Left lobe of liver (tissue), 2 donors: ENCODE measurements at regions not wholly inside any gene's neighbourhood (a gene's known extent, or its start where the extent isn't known, plus 50 kb on each side); places are given as distances from the start of the nearest gene placed in this dataset.
"Not testable (repeated sequence)": the region's sequence is repeated elsewhere in the genome, so short reads cannot be mapped to it uniquely, and the experiment has no call there.

Experiments used
- ATAC-seq: fragments of 200-7000 bp; cut with Tn5 transposase; one replicate; pipeline ENCODE4 v1.9.1; 2020; ENCODE audit warnings: mild to moderate bottlenecking, moderate library complexity
- DNase-seq: peaks from one replicate; pipeline ENCODE4 v3.0.0-alpha.2; 2020; ENCODE audit warnings: low spot score
- donor health status: DM: no; HTN: no; CAD: no; lungs with moderate emphysema.
- donor health status: DM: no; HTN: yes; CAD: no.

DNA sequence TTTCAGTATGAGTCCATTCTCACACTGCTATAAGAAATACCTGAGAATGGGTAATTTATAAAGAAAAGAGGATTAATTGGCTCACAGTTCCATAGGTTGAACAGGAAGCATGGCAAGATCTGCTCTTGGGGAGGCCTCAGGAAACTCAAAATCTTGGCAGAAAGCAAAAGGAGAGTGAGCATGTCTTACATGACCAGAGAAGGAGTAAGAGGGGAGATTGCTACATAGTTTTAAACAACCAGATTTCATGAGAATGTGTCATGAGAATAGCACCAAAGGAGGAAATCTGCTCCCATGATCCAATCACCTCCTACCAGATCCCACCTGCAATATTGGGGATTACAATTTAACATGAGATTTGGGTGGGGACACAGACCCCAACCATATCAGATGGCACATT lies 672.4 kb downstream of the HTR1B start:
- peak; percentile 23 for ATAC-seq
- no peak for DNase-seq

DNA sequence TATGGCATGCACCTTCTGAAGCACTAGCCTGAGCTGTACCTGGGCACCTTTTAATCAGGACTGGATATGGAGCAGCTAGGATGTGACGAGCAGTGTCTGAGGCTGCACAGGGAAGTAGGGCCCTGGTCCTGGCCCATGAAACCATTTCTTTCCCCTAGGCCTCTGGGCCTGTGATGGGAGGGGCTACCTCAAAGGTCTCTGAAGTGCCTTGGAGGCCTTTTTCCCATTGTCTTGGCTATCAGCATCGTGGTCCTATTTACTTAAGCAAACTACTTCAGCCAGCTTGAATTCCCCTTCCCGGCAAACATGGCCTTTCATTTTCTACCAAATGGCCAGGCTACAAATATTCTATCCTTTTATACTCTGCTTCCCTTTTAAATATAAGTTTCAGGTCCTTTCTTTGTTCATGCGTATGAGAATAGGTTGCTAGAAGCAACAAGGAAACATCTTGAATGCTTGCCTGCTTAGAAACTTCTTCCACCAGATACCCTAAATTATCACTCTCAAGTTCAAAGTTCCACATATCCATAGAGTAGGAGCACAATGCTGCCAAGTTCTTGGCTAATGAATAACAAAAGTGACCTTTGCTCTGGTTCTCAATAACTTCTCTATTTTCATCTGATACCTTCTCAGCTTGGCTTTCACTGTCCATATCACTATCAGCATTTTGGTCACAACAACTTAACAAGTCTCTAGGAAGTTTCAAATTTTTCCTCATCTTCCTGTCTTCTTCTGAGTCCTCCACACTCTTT lies 673.1 kb downstream of the HTR1B start:
- DNase-seq: no peak
- peak; percentile 98 for ATAC-seq

DNA sequence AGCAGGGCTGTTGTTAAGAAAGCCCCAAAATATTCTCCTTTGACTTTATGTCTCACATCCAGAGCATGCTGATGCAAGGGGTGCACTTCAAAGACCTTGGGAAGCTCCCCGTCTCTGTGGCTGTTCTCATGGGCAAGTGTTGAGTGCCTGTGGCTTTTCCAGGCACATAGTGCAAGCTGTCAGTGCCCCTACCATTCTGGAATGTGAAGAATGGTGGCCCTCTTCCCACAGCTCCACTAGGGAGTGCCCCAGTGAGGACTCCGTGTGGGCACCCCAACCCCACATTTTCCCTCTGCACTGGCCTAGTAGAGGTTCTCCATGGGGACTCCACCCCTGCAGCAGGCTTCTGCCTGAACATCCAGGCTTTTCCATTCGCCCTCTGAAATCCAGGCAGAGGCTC lies 673.7 kb downstream of the HTR1B start:
- DNase-seq: no peak
- no peak for ATAC-seq

DNA sequence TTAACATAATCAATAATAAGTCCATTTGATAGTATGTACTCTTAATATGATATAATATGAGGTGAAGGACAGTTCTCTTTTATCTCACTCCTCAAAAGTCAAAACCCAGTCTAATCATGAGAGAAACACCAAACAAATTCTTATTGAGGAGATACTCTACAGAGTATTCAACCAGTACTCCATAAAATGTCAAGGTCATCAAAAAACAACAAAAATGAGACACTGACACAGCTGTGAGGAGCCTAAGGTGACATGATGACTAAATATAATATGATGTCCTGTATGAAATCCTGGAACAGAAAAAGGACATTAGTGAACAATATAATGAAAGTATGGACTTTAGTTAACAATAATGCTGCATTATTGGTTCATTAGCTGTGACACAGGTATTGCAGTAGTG lies 675.1 kb downstream of the HTR1B start:
- DNase-seq: no peak
- no peak for ATAC-seq

DNA sequence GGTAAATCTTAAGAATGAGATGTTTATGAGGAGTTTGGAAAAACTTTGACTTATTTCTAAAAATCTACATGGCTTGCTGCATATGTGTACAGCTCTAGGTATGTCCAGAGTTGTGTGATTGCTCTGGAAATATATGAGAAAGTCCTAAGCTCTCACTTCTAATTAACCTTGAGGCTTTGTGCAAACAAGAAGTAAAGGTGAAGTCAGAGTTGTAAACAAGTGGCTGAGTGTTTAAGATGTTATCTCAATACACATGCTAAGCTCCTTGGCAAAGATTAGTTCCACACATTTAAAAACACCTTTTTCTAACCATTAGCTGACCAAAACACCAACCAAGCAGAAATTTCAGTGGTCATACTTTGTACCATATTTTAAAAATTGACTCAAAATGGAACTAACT lies 684.2 kb downstream of the HTR1B start:
- DNase-seq: no peak
- no peak for ATAC-seq

DNA sequence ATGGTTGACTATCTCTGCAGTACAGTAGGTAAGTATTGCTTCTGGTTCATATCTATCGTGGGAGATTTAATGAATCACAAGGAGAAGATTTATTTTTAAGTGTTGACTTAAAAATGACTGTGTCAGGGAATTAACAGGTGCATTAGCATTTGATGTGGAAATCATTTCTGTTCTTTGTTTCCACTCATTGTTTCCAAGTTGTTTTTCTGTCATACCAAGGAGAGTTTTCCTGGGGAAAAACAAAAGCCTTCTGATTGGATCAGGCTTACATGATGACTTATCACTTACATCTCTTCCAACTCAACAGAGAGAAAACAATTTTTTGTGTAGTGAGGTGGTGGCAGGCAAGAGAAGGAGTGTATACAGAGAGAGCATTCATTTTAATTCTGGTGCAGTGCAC lies 686.4 kb downstream of the HTR1B start:
- DNase-seq (no peak), ATAC-seq (no peak)

DNA sequence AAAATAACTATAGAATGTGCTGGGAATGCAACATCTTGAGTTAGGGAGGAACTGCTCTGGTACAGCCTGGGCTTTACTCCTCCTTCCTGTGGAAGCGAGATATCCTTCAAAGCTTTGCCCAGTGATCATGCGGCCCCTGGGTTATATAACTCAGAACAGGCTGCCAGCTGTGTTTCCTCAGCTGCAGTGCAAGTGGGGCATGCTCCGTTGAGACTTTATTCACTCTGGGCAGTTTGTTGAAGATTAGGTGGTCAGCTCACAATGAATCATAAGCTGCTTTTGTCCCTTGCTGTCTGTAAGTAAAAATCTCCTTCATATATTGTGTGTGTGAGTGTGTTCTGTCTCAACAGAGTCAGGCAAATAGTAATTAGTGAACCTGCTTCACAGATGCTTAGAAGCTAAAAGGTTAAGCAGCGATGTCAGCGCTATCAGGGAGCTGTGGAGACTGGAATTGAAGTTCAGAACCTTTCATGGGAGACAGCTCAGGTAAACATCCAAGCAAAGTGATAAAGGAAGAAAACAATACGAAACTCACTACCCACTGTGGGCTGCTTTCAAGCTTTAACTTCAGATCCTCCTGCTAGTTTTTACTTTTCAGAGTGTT lies 688.4 kb downstream of the HTR1B start:
- no peak for DNase-seq

DNA sequence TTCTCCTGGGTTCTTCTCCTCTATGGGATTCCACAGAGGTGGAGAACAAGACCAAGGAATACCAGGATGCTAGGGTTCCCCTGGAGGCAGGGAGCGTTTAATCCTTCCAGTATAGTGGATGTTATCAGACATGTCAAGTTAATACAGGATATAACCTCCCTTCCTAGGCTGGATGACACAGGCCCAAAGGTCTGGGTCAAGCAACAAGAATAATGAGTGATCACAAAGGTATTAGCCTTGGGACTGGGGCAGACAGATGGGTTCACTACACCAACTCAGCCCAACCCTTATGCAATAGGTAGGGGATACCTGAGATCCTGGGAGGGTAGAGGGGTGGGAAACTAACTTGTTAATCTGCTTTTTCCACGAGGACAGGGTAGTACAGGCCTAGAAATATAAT lies 690.3 kb downstream of the HTR1B start:
- no peak for ATAC-seq
- no peak for DNase-seq

More for the DNA sequence above, 688.4 kb downstream of the HTR1B start:
- peak; percentile 30 for ATAC-seq

DNA sequence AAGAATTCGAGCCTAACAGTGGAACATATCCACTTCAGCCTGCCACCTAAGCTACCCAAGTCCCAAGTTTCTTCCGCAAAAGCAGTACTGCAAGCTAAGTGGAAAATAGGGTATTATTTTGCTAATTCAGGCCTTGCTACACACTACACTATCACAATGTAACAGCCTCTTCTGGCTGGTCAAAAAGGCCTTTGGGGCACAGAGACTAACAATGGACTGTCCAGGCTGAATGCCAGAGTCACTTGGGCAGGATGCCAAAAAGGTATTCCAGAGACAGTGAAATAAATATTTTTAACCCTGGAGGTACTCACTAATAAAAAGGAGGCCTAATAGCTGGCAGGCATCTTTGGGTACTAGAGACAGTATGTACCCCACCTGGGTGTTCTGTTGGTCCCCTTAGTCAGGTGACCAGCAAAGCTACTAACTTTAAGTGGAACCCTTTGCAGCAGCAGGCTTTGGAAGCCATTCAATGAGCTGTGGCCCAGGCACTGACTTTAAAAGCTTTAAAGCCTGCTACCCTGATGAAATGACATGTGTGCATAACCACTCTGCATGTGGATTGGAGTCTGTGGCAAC lies 692.1 kb downstream of the HTR1B start:
- DNase-seq (no peak), ATAC-seq (peak; percentile 63)

DNA sequence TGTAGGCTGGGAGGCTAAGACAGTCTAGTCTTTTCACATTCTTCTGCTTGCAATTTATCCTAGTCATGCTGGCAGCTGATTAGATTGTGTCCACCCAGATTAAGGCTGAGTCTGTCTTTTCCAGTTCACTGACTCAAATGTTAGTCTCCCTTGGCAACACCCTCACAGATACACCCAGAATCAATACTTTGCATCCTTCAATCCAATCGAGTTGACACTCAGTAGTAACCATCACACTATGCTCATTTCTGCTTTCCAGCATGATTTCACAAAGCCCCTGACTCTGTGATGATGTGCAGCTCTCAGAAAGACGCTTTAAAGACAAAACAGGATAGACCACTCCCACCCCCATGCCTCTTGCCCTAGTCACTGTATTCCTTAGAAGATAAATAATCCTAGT lies 693.0 kb downstream of the HTR1B start:
- ATAC-seq (no peak), DNase-seq (no peak)

DNA sequence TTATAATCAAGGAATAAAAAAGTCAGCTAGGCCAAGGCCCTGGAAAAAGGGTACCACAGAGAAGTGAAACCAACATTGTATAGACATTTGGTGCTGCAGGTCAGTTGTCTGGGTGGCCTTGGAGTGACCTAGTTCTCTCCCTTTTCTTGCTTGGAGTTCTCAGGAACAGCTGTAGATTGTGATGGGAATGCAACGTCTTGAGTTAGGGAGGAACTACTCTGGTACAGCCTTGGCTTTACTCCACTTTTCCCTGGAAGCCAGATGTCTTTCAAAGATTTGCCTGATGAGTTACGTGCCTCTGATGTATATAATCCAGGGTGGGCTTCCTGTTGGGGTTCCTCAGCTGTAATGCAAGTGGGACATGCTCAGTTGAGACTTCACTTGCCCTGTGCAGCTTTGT lies 694.7 kb downstream of the HTR1B start:
- no peak for DNase-seq
- no peak for ATAC-seq

DNA sequence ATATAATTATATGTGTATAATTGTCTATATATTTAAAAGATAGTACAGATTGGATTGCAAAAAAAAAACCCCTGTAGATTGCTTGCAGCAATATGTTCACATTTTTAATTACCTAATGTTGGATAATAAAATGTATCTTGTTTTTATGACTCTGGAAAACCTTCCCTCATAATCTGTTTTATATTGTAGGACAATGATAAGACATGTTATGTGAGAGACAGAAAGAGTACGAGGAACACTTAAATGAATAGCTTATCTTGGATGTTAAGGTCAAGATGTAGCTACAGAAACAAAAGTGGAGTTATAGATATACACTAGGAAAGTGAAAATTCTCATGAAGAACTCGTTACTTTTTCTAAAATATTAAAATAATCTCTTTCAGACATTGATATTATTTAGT lies 691.6 kb upstream of the IMPG1 start:
- no peak for DNase-seq
- no peak for ATAC-seq

DNA sequence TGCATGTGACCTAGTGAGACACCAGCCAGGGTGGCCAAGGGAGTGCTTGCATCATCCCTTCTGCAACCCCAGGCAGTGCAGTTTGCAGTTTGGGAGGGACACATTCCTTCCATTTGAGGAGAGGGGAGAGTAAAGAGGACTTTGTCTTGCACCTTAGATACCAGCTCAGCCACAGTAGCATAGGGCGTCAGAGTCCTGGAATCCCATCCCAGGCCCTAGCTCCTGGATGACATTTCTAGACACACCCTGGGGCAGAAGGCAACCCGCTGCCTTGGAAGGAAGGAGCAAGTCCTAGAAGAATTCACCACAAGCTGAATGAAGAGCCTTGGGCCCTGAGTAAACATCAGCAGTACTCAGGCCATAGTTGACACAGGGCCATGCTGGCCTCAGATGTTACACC lies 680.4 kb upstream of the IMPG1 start:
- ATAC-seq (no peak), DNase-seq (no peak)

DNA sequence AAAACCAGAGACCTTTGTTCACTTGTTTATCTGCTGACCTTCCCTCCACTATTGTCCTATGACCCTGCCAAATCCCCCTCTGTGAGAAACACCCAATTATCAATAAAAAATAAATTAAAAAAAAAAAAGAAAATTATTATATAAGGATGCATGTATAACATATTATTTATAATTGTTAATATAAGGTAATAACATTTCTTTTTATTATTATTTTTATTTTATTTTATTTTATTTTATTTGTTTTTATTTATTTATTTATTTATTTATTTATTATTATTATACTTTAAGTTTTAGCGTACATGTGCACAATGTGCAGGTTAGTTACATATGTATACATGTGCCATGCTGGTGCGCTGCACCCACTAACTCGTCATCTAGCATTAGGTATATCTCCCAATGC lies 672.9 kb upstream of the IMPG1 start:
- not testable (repeated sequence) for DNase-seq

DNA sequence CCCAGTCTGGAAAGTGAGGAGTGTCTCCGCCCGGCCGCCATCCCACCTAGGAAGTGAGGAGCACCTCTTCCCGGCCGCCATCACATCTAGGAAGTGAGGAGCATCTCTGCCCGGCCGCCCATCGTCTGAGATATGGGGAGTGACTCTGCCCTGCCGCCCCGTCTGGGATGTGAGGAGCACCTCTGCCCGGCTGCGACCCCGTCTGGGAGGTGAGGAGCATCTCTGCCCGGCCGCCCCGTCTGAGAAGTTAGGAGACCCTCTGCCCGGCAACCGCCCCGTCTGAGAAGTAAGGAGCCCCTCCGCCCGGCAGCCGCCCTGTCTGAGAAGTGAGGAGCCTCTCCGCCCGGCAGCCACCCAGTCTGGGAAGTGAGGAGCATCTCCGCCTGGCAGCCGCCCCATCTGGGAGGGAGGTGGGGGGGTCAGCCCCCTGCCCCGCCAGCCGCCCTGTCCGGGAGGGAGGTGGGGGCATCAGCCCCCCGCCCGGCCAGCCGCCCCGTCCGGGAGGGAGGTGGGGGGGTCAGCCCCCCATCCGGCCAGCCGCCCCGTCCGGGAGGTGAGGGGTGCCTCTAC lies 671.8 kb upstream of the IMPG1 start:
- not testable (repeated sequence) for ATAC-seq, DNase-seq

More for the DNA sequence above, 672.9 kb upstream of the IMPG1 start:
- ATAC-seq: not testable (repeated sequence)

DNA sequence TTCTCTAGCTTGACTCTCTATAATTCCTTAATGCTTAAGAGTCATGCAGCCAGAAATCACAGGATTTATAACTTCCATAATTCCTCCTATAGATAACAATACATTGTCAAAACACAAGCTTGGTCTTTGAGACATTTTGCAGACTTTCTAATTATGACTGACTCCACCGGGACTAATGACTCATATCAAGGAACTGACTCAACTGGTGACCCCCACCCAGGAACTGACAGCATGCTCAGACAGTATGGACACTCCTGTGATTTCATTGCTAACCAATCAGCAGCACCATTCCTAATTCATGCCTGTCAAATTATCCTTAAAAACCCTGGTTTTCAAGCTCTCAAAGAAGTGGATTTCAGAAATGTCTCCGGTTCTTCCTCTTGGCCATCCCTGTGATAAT lies 670.5 kb upstream of the IMPG1 start:
- ATAC-seq (no peak), DNase-seq (no peak)

DNA sequence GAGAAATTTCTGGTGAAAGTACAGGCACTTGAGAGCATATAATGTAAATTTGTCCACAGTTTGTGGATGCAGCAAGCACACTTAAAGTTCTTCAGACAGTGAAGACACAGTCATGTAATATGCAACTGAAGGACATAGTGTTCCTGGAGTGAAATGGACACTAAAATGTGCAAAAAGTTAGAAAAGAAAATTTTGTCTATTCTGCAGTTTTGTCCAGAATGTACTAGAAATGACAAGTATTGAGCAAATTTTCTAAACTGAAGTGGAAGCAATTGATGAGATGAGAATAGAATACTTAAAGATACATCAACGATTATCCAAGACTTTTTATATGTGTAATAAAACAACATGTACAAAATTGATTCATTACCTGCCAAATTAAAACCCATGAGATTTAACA lies 647.0 kb upstream of the IMPG1 start:
- no peak for ATAC-seq

DNA sequence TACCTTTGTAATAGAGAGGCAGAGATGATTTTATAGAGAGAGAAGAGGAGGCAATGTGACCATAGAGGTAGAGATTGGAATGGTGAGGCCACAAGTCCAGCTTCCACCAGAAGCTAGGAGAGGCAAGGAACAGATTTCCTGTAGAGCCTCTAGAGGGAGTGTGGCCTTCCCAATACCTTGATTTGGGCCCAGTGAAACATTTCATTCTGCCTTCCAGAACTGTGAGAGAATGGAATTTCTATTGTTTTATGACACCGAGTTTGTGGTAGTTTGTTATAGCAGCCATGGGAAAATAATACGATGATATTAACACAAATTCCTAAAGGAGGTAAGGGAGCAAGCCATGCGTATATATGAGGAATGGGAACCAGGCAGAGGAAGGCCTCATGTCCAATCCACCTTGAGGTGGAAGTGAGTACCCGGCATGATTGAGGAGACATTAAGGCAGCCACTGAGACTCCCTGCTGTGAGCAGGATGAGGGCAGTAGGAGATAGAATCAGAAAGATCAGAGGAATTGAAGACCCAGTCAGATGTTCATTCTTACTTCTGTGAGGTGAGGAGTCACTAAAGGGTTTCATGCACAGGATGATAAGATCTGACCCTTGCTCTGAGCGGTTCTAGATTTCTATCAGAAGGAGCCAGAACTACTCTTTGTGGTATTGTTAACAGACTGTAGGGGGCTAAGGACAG lies 636.3 kb upstream of the IMPG1 start:
- DNase-seq: no peak
- no peak for ATAC-seq

More for the DNA sequence above, 647.0 kb upstream of the IMPG1 start:
- no peak for DNase-seq

DNA sequence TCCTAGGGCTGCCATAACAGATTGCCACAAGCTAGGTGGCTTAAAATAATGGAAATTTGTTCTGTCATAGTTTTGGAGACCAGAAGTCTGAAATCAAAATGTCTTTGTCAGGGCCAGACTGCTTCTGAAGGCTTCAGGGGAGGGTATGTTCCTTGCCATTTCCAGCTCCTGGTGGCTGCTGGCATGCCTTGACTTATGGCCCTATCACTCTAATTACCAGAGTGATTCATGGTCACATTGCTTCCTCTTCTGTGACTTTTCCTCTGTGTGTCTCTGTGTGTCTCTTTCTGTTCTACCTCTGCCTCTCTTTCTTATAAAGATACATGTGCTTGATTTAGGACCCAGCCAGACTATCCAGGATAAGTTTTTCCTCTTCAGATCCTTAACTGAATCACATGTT lies 635.2 kb upstream of the IMPG1 start:
- ATAC-seq (no peak), DNase-seq (no peak)

DNA sequence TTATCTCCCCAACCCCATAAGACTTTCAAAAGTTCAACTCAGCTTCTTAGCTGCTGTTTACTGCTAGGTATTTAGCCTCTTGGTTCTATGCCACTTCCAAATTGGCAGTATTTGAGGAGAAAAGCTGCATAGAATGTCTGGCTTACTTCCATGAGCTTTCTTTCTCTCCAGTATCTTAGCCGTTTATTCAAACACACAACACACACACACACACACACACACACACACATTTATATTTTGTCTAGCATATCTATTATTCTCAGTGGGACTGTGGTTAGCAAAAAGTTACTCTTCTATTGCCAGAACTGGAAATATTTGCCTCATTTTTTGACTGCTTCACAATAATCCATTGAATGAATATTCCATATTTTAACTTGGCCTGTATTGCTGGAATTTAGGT lies 634.2 kb upstream of the IMPG1 start:
- DNase-seq: no peak
- ATAC-seq: no peak

DNA sequence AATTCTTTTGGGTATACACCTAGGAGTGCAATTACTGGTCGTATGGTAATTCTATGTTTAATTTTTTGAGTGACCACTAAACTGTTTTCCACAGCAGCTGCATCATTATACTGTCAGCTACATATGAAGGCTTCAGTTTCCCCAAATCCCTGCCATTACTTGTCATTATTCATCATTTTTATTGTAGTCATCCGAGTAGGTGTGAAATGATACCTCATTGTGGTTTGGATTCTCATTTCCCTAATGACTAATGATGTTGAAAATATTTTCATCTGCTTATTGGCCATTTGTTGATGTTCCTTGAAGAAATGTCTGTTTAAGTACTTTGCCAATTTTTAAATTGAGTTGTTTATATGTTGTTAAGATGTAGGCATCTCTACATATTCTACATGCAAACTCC lies 633.6 kb upstream of the IMPG1 start:
- no peak for DNase-seq
- ATAC-seq: no peak

DNA sequence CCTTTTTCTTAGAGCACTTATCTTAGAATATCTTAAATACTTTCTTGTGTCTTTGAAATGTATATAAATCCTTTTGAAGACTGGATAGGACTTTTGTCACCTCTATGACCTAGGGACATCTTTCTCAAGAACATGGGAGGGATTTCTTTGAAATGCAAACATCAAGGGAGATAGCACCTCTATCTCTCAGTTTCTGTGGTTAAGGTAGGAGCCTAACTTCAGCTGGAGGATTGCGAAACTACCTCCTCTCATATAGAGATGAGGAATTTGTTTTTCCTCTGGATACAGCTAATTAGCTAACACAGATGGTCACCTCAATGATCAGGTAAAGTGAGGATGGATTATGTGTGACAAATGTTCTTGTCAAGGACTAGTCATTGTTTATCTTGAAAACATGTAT lies 631.3 kb upstream of the IMPG1 start:
- DNase-seq (no peak), ATAC-seq (no peak)
